ENCODE measurements at regions not wholly inside any gene's neighbourhood (a gene's known extent, or its start where the extent isn't known, plus 50 kb on each side); places are given as distances from the start of the nearest gene placed in this dataset.

DNA sequence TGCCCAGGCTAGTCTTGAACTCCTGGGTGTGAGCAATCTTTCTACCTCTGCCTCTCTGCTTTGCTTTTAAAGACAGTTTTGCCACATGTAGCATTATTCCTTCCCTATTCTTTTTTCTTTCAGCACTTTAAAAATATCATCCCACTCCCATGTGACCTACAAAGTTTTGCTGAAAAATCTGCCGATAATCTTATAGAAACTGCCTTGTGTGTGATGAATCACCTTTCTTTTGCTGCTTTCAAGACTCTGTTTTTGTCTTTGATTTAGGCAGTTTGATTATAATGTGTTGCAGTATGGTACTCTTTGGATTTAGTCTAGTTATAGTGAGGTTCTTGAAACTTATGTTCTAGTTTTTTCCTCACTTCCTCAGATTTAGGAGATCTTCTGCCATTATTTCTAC is 142.0 kb upstream of the KIF2B start:
- H3K4me2 ChIP-seq: no peak overlapping the region
- H3K79me2 ChIP-seq (ENCODE audit: insufficient read depth, low read depth): no peaks in the 10 kb centered on the region
- no peak overlapping the region for H2AFZ ChIP-seq (ENCODE audit: low read depth)
- H3K9ac ChIP-seq: no peak overlapping the region
- H3K36me3 ChIP-seq (ENCODE audit: insufficient read depth): no peaks in the 10 kb centered on the region
- no peaks in the 10 kb centered on the region for H4K20me1 ChIP-seq (ENCODE audit: insufficient read depth)
- no peaks in the 10 kb centered on the region for H3K4me1 ChIP-seq (ENCODE audit: low read depth, poor library complexity, severe bottlenecking)
- TF ChIP-seq, protein P1, sequence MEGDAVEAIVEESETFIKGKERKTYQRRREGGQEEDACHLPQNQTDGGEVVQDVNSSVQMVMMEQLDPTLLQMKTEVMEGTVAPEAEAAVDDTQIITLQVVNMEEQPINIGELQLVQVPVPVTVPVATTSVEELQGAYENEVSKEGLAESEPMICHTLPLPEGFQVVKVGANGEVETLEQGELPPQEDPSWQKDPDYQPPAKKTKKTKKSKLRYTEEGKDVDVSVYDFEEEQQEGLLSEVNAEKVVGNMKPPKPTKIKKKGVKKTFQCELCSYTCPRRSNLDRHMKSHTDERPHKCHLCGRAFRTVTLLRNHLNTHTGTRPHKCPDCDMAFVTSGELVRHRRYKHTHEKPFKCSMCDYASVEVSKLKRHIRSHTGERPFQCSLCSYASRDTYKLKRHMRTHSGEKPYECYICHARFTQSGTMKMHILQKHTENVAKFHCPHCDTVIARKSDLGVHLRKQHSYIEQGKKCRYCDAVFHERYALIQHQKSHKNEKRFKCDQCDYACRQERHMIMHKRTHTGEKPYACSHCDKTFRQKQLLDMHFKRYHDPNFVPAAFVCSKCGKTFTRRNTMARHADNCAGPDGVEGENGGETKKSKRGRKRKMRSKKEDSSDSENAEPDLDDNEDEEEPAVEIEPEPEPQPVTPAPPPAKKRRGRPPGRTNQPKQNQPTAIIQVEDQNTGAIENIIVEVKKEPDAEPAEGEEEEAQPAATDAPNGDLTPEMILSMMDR (conservative IDR thresholded peaks at IDR 0.05; ENCODE audit: low read depth, low read length): no peak
- no peak overlapping the region for H3K27ac ChIP-seq
- no peaks in the 10 kb centered on the region for H3K27me3 ChIP-seq (ENCODE audit: insufficient read depth, low read depth)
- no peak overlapping the region for H3K4me3 ChIP-seq (IDR thresholded peaks at IDR 0.05; ENCODE audit: insufficient read depth, low read depth, low read length)

DNA sequence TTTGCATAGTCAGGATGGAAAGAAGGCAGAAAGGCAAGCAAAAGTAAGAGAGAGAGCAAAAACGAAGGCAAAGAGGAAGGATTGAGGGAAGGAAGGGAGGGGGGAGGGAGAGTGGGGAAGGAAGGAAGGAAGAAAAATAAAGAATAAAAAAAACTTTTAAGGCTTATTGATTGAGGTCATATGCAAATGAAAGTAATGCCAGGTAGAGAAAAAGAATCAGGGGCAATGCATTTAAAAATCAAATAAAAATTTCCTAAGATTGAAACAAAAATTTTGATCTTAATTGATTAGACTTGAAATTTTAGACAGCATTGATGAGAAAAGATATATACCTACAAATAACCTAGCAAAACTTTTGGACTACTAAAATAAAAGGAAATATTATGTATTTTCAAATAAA is 153.9 kb upstream of the KIF2B start:
- TF ChIP-seq, protein P1 (conservative IDR thresholded peaks at IDR 0.05; ENCODE audit: low read depth, low read length): no peak
- Histone ChIP-seq H3K9ac (no peak overlapping the region), H3K4me2 (no peak overlapping the region), H3K36me3 (ENCODE audit: insufficient read depth) (no peaks in the 10 kb centered on the region), H3K27ac (no peak overlapping the region), H2AFZ (ENCODE audit: low read depth) (no peak overlapping the region), H3K79me2 (ENCODE audit: insufficient read depth, low read depth) (no peaks in the 10 kb centered on the region), H3K4me1 (ENCODE audit: low read depth, poor library complexity, severe bottlenecking) (no peaks in the 10 kb centered on the region), H3K27me3 (ENCODE audit: insufficient read depth, low read depth) (no peaks in the 10 kb centered on the region), H3K4me3 (IDR thresholded peaks at IDR 0.05; ENCODE audit: insufficient read depth, low read depth, low read length) (no peak overlapping the region), H4K20me1 (ENCODE audit: insufficient read depth) (no peaks in the 10 kb centered on the region)

- H3K4me3 ChIP-seq (IDR thresholded peaks at IDR 0.05; ENCODE audit: insufficient read depth, low read depth, low read length): no peak overlapping the region
- no peak overlapping the region for H3K27ac ChIP-seq
- no peaks in the 10 kb centered on the region for H3K36me3 ChIP-seq (ENCODE audit: insufficient read depth)
- H4K20me1 ChIP-seq (ENCODE audit: insufficient read depth): no peaks in the 10 kb centered on the region
- no peaks in the 10 kb centered on the region for H3K79me2 ChIP-seq (ENCODE audit: insufficient read depth, low read depth)
- H3K27me3 ChIP-seq (ENCODE audit: insufficient read depth, low read depth): no peaks in the 10 kb centered on the region
- no peak overlapping the region for H2AFZ ChIP-seq (ENCODE audit: low read depth)
- no peak overlapping the region for H3K4me2 ChIP-seq
- TF ChIP-seq, protein P1 (conservative IDR thresholded peaks at IDR 0.05; ENCODE audit: low read depth, low read length): no peak
- H3K9ac ChIP-seq: no peak overlapping the region
- no peaks in the 10 kb centered on the region for H3K4me1 ChIP-seq (ENCODE audit: low read depth, poor library complexity, severe bottlenecking)
Observed at GRCh38 chr17:53662608-53663007, 160.1 kb upstream of the KIF2B start.

GRCh38 chr17:53659181-53659580 is 163.5 kb upstream of the KIF2B start:
- Histone ChIP-seq H3K9ac (no peak overlapping the region), H3K4me2 (no peak overlapping the region)
- TF ChIP-seq, protein P1 (conservative IDR thresholded peaks at IDR 0.05; ENCODE audit: low read depth, low read length): no peak

More at GRCh38 chr17:53659181-53659580, 163.5 kb upstream of the KIF2B start:
- Histone ChIP-seq H2AFZ (ENCODE audit: low read depth) (no peak overlapping the region), H3K4me1 (ENCODE audit: low read depth, poor library complexity, severe bottlenecking) (no peaks in the 10 kb centered on the region), H3K27ac (no peak overlapping the region), H3K4me3 (IDR thresholded peaks at IDR 0.05; ENCODE audit: insufficient read depth, low read depth, low read length) (no peak overlapping the region), H4K20me1 (ENCODE audit: insufficient read depth) (no peaks in the 10 kb centered on the region), H3K79me2 (ENCODE audit: insufficient read depth, low read depth) (no peaks in the 10 kb centered on the region), H3K27me3 (ENCODE audit: insufficient read depth, low read depth) (no peaks in the 10 kb centered on the region), H3K36me3 (ENCODE audit: insufficient read depth) (no peaks in the 10 kb centered on the region)
